ENCODE measurements at regions not wholly inside any gene's neighbourhood (a gene's known extent, or its start where the extent isn't known, plus 50 kb on each side); places are given as distances from the start of the nearest gene placed in this dataset.
"Not testable (repeated sequence)": the region's sequence is repeated elsewhere in the genome, so short reads cannot be mapped to it uniquely, and the experiment has no call there.

GRCh38 chr16:55058576-55058975 lies 127.9 kb downstream of the IRX5 start:
- DNase-seq (ENCODE audit: insufficient read length, low spot score), result no peak
- FAIRE-seq, result no peak

- DNase-seq (ENCODE audit: insufficient read length, low spot score) (no peak), FAIRE-seq (no peak)
These were observed 128.5 kb downstream of the IRX5 start for GRCh38 chr16:55059146-55059545.

DNA sequence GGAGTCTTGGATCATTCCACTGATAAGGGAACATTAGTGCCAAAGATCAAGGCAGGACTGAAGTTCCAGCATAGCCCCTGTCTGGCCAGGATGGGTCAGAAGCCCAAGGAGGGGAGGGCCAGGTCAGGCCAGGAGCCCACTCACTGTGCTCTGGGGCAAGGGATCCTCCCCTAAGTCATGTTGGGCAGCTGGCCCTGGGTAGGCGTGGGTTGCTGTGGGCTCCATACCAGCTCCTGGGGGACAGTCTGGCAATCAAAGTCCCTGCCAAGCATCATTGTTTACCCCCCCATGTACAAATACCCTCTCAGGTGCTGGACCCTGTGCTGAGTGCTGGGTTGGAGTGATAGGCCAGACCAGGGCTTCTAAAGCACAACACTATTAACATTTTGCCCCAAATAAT lies 130.5 kb downstream of the IRX5 start:
- FAIRE-seq (no peak), DNase-seq (ENCODE audit: insufficient read length, low spot score) (no peak)

- no peak for FAIRE-seq
- no peak for DNase-seq (ENCODE audit: insufficient read length, low spot score)
These were observed 131.8 kb downstream of the IRX5 start for GRCh38 chr16:55062442-55062841.

GRCh38 chr16:55072976-55073375 lies 142.3 kb downstream of the IRX5 start:
- DNase-seq (ENCODE audit: insufficient read length, low spot score) (no peak), FAIRE-seq (no peak)

- DNase-seq (ENCODE audit: insufficient read length, low spot score) (no peak), FAIRE-seq (no peak)
These were observed 143.2 kb downstream of the IRX5 start for GRCh38 chr16:55073830-55074229.

DNA sequence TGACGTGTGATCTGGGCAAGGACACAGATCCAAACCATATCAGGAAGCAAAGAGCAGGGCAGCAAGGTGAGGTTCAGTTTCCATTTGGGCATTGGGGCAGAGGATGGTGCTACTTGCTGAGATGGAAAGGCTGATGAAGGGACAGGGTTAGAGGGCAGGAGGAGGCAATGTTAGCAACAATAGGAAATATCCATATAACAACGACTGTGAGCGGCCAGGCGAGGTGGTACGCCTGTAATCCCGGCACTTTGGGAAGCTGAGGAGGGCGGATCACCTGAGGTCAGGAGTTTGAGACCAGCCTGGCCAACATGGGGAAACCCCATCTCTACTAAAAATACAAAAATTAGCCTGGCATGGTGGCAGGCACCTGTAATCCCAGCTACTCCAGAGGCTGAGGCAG lies 144.5 kb downstream of the IRX5 start:
- not testable (repeated sequence) for DNase-seq (ENCODE audit: insufficient read length, low spot score); FAIRE-seq

DNA sequence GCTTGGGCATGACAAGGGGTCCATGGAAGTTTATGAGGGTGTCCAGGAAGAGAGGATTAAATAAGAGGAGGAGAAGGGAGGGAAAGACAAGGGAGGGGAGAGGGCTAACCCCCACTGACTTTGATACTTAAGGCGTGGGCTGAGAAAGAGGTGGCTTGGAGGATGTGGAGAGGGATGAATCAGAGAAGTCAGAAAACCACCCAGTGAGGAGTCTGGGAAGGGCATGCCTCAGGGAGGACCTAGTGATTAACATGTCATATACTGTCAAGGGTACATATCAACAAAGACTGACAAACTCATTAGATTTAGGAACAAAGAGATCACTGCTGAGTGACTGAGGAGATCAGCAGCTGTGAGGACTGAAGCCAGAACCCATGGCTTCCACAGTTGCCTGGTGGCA lies 145.4 kb downstream of the IRX5 start:
- FAIRE-seq, result no peak
- no peak for DNase-seq (ENCODE audit: insufficient read length, low spot score)

GRCh38 chr16:55077266-55077665 lies 146.6 kb downstream of the IRX5 start:
- FAIRE-seq (no peak), DNase-seq (ENCODE audit: insufficient read length, low spot score) (no peak)

DNA sequence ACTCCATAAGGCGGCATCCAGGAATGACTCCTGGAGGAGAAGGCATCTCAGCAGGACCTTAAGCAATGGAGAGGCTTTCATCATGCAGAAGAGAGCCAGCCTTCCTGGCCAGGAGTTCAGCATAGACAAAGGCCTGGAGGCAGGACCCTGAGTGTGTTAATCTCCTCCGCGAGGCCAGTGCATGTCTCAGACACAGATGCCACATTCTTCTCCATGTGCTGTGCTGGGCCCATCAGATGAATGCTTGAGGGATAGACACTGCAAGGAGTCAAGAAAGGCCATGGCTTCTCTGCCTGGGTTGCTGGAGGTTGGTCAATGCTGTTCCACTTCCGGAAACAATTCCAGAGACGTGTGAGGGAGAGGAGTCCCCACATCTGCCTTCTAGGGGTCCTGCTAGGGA lies 147.5 kb downstream of the IRX5 start:
- DNase-seq (ENCODE audit: insufficient read length, low spot score) (no peak), FAIRE-seq (no peak)

DNA sequence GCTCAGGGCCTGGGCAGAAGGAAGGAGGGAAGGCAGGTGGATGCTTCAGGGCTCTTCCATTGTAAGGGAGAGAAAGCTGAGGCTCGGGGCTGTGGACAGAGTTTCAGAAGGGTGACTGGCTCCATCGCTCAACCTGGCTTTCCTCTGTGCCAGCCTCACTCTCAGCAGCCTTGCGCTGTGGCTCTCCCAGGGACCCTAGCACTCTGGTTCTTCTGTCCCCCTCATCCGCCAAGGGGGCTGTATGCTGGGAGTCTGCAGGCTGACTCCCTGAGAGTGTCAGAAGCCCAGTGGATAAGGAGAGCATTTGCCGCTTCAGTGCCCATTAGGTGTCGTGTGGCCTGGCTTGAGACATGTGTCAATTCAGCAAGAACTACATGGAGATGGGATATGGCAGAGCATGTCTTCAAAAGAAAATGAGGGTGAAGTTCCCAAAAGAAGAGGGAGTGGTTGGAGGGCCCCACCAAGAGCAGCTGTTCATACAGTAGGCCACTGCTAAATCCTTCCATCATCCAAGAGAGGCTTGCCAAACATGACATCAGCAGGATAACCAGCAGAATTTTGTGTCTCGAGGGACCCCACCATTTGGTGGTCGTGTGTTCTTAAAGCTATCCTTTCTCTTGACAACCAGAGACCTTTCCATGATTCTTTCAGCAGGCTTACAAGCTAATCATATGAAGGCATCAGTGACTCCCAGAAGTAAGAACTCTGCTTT lies 148.2 kb downstream of the IRX5 start:
- no peak for FAIRE-seq
- DNase-seq (ENCODE audit: insufficient read length, low spot score), result no peak

DNA sequence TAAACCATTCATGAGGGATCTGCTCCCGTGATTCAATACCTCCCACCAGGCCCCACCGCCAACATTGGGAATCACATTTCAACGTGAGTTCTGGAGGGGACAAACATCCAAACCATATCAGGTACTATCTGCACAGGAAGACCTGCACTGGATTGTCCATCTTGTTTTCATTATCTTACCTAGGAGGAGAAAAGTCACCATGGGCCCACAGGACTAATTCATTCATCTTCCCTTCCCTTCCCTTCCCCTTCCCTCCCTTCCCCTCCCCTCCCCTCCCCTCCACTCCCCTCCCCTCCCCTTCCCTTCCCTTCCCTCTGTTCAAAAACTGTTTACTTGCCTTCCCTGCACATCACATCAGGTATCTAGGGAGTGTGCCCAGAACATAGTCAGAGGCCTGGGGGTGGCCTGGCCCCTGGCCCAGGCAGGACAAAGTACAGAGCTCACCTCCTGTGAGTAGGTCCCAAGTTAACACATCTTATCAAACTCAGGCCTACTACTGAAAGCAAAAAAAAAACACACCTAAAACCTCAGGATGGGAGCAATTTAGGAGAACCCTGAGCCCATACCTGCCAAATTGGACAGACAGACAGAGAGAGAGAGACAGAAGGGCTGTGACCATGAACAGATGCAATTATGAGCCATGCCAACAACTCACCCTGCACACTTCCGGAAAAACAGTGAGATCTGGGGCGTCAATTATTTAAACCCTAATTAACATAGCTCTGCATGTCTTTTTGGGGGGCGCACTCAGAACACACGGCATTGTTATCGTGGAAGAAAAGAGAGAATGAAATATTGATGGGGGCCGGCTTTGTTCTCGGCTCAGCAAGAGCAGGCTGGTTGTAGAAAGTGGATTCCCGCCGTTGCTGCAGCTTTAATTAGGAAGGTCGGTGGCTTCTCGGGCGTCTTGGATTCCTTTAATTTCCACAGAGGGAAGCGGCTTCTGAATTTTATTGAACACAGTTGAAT lies 151.2 kb downstream of the IRX5 start:
- DNase-seq (ENCODE audit: insufficient read length, low spot score) (no peak), FAIRE-seq (no peak)

GRCh38 chr16:55082591-55082976 lies 151.9 kb downstream of the IRX5 start:
- FAIRE-seq, result no peak

DNA sequence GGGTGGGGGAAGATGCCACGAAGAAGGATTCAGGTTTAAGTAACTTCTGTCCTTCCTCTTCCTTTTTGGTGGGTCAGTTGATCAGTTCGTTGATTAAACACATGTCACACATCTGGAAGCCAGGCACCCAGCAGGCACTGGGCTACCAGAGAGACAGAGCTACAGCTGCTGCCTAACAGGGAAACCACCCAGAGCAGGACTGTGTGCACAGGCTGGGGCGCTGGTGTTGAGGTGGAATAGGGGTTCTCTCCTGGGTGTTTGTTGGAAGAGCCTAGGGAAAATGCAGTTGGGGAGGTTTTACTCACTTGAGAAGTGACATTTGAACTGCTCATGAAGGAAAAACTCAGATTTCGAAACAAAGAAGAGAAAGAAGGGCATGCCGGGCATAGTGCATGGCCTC lies 152.4 kb downstream of the IRX5 start:
- FAIRE-seq, result no peak
- DNase-seq (ENCODE audit: insufficient read length, low spot score), result no peak

More at GRCh38 chr16:55082591-55082976, 151.9 kb downstream of the IRX5 start:
- no peak for DNase-seq (ENCODE audit: insufficient read length, low spot score)

GRCh38 chr16:55088098-55088497 lies 157.4 kb downstream of the IRX5 start:
- DNase-seq (ENCODE audit: insufficient read length, low spot score), result no peak
- FAIRE-seq, result no peak

DNA sequence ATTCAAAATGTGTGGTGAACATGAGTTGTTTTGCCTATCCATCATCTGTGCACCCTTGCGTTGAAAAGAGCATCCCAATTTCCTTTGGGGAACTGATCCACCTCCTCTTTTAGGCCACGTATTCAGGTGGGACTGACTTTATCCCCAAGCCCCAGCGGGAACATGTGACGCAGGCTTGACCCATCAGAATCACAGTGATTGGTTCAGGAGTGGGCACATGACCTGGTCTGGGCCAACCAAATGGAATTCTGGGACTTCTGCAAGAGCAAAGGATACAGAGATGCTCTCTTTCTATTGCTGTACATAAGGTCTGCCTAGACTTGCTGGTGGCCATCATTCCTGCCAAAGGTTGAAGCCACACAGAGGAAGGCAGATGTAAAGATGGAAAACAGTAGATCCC lies 158.9 kb downstream of the IRX5 start:
- DNase-seq (ENCODE audit: insufficient read length, low spot score) (no peak), FAIRE-seq (no peak)

- FAIRE-seq (no peak), DNase-seq (ENCODE audit: insufficient read length, low spot score) (no peak)
These were observed 160.7 kb downstream of the IRX5 start for GRCh38 chr16:55091213-55091870.

GRCh38 chr16:55091871-55092230 lies 161.2 kb downstream of the IRX5 start:
- FAIRE-seq (no peak), DNase-seq (ENCODE audit: insufficient read length, low spot score) (no peak)

GRCh38 chr16:55100100-55100499 lies 169.4 kb downstream of the IRX5 start:
- FAIRE-seq (no peak), DNase-seq (ENCODE audit: insufficient read length, low spot score) (no peak)

DNA sequence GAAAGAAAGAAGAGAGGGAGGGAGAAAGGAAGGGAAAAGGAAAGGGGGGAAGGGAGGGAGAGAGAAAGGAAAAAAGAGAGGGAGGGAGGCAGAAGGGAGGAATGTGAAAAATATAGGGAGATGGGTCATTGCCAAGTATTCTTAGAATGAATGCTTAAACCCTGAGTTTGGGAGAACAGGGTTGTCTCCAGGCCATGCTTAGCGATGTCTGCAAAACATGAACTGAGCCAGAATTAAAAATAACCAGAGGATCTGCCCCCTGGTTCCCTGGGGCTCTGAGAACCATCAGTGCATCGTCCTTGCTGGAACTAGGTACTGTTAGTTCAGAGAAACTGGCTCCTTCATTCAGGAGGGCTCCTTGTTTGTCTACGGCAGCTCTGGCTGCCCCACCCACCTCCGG lies 170.4 kb downstream of the IRX5 start:
- FAIRE-seq (no peak), DNase-seq (ENCODE audit: insufficient read length, low spot score) (no peak)

DNA sequence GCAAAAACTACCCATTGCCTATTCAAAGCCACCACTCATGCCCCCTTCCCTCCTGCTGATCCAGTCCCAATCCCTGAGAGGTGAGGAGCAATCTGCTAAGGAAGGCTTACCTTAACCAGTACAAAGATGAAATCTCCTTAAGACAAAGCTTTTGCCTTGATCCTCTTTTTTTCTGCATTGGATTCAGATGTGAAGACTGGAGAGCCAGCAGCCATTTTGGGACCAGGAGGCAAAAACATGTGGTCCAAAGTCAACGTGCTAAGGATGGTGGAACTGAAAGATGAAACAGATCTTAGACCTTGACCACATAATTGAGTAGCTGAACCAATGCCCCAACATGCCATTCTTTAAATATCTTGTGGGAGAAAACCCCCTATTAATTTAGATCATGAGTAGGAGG lies 171.4 kb downstream of the IRX5 start:
- FAIRE-seq (no peak), DNase-seq (ENCODE audit: insufficient read length, low spot score) (no peak)

DNA sequence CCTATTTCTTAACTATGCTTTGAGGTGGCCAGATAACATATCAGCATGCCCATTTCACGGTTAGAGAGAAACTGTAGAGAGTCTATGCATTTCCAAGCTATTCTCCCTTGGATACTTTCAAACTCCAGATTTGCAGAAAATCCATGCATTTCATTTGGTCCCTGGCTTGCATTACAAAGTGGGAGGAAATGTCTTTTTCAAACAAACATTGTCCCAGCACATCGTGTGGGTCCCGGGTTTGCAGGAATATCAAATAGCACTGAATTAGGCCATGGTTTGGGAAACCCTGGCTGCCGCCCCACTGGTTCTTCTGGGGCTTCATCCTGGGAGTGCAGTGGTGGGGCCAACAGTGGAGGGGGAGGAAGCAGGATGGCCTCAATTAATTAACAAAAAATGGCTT lies 171.9 kb downstream of the IRX5 start:
- DNase-seq (ENCODE audit: insufficient read length, low spot score) (no peak), FAIRE-seq (no peak)

Measured in GM19239 (cell line).